Stimulated activated CD8-positive, alpha-beta memory T cell treated with anti-CD3 and anti-CD28 coated beads, Interleukin-2, amount 100 ng/mL, for 48 hours (primary cell): ENCODE measurements at regions not wholly inside any gene's neighbourhood (a gene's known extent, or its start where the extent isn't known, plus 50 kb on each side); places are given as distances from the start of the nearest gene placed in this dataset.

ENCODE experiments used
- DNase-seq, 2 donors: peaks; one replicate each; pipeline ENCODE4 v3.0.0-alpha.2; 2020; ENCODE audit warnings: low read depth in 2 of 2

- no peak for DNase-seq
Measured at GRCh38 chr5:77948476-77948875, 172.3 kb upstream of the TBCA start.

- DNase-seq = no peak
Measured at GRCh38 chr5:77947041-77947428, 170.9 kb upstream of the TBCA start.

GRCh38 chr5:77946381-77947040, 170.4 kb upstream of the TBCA start:
- DNase-seq = no peak

- DNase-seq = no peak
Measured at GRCh38 chr5:77945874-77946273, 169.7 kb upstream of the TBCA start.

GRCh38 chr5:77944757-77945340, 168.7 kb upstream of the TBCA start:
- no peak for DNase-seq

- DNase-seq = no peak
Measured at GRCh38 chr5:77943851-77944250, 167.7 kb upstream of the TBCA start.

GRCh38 chr5:77942578-77943239, 166.6 kb upstream of the TBCA start:
- no peak for DNase-seq

GRCh38 chr5:77937015-77937908, 161.1 kb upstream of the TBCA start:
- DNase-seq = no peak

- DNase-seq = no peak
Measured at GRCh38 chr5:77936365-77936693, 160.2 kb upstream of the TBCA start.

GRCh38 chr5:77935506-77936364, 159.6 kb upstream of the TBCA start:
- DNase-seq = no peak

- DNase-seq = no peak
Measured at GRCh38 chr5:77928776-77929300, 152.7 kb upstream of the TBCA start.

GRCh38 chr5:77926337-77926736, 150.2 kb upstream of the TBCA start:
- no peak for DNase-seq

GRCh38 chr5:77925503-77925902, 149.4 kb upstream of the TBCA start:
- no peak for DNase-seq

GRCh38 chr5:77924081-77924480, 147.9 kb upstream of the TBCA start:
- no peak for DNase-seq

- no peak for DNase-seq
Measured at GRCh38 chr5:77923666-77924065, 147.5 kb upstream of the TBCA start.

GRCh38 chr5:77921094-77921768, 145.1 kb upstream of the TBCA start:
- DNase-seq = no peak

GRCh38 chr5:77920359-77921058, 144.4 kb upstream of the TBCA start:
- DNase-seq = no peak

- DNase-seq = no peak
Measured at GRCh38 chr5:77915346-77915745, 139.2 kb upstream of the TBCA start.

GRCh38 chr5:77912721-77913120, 136.6 kb upstream of the TBCA start:
- DNase-seq = no peak

GRCh38 chr5:77910602-77911188, 134.6 kb upstream of the TBCA start:
- DNase-seq = no peak
